HFFc6 (cell line): ENCODE measurements at regions not wholly inside any gene's neighbourhood (a gene's known extent, or its start where the extent isn't known, plus 50 kb on each side); places are given as distances from the start of the nearest gene placed in this dataset.

Experiments
- DNase-seq: peaks from one replicate; pipeline ENCODE4 v3.0.0-alpha.2; 2018
- H3K27ac Mint-ChIP-seq: 2 replicates; pipeline ENCODE4 v1.8.0; 2020; ENCODE audit warnings: mild to moderate bottlenecking, mixed read lengths
- H3K27me3 Mint-ChIP-seq: 2 replicates; pipeline ENCODE4 v1.8.0; 2021; ENCODE audit warnings: mild to moderate bottlenecking, moderate library complexity, mixed read lengths; ENCODE audit not compliant: insufficient read depth
- H3K36me3 Mint-ChIP-seq: 2 replicates; pipeline ENCODE4 v1.8.0; 2021; ENCODE audit warnings: low read depth, mixed read lengths
- H3K4me1 Mint-ChIP-seq: 2 replicates; pipeline ENCODE4 v1.8.0; 2020; ENCODE audit warnings: low read depth, mixed read lengths
- H3K4me3 Mint-ChIP-seq: 2 replicates; pipeline ENCODE4 v1.8.0; 2020; ENCODE audit warnings: mild to moderate bottlenecking, moderate library complexity, mixed read lengths
- H3K9me3 Mint-ChIP-seq: 2 replicates; pipeline ENCODE4 v1.8.0; 2020; ENCODE audit warnings: mild to moderate bottlenecking, mixed read lengths
- TF ChIP-seq, protein P1 (sequence below): fragments of 200-600 bp; sonication (generic); IDR thresholded peaks from 2 replicates; pipeline ENCODE4 v1.5.0; 2021; ENCODE audit warnings: antibody characterized with exemption, mild to moderate bottlenecking

DNA sequence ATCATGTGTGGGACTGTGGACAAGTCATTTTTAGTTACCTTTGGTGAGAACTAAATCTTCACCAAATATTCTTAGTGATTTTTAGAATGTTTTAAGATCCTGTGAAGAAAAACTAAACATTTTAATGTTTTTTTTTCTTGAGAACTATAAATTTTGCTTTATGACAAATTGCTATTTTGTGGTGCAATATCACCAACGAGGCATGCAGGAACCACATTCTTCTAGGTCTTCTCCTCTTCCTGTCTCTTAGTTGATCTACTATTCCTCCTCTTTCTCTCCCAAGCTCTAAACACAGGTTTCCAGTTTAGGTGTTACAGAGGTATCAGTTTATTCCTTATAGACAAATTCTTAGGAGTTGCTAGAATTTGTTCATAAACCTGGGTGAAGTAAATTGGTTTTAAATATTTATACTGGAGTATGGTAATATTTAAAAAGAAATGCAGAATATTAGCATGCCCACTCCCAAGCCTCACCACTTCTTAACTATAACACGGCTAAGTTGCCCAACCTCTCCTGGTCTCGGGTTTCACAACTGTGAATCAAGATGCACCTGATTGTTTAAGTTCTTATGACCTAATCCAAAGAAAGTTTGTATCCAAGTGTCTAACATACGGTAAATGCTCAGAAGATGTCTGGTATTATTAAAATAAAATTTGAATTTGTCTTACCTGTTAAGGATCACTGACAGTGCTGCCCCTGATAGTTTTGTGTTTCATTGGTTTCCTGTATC lies 56.5 kb upstream of the CLNK start:
- TF ChIP-seq, protein P1, sequence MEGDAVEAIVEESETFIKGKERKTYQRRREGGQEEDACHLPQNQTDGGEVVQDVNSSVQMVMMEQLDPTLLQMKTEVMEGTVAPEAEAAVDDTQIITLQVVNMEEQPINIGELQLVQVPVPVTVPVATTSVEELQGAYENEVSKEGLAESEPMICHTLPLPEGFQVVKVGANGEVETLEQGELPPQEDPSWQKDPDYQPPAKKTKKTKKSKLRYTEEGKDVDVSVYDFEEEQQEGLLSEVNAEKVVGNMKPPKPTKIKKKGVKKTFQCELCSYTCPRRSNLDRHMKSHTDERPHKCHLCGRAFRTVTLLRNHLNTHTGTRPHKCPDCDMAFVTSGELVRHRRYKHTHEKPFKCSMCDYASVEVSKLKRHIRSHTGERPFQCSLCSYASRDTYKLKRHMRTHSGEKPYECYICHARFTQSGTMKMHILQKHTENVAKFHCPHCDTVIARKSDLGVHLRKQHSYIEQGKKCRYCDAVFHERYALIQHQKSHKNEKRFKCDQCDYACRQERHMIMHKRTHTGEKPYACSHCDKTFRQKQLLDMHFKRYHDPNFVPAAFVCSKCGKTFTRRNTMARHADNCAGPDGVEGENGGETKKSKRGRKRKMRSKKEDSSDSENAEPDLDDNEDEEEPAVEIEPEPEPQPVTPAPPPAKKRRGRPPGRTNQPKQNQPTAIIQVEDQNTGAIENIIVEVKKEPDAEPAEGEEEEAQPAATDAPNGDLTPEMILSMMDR = no peak
- H3K4me3 Mint-ChIP-seq = no peak overlapping the region
- 0 out of 2 replicates have a peak, but pooled peaks cover 1% of the 10 kb centered on the region for H3K27me3 Mint-ChIP-seq
- H3K9me3 Mint-ChIP-seq = no peaks in the 10 kb centered on the region
- no peak for DNase-seq
- H3K4me1 Mint-ChIP-seq = no peaks in the 10 kb centered on the region; the same call in 1 of the 2 replicates
- no peak overlapping the region for H3K27ac Mint-ChIP-seq
- H3K36me3 Mint-ChIP-seq = no peaks in the 10 kb centered on the region

DNA sequence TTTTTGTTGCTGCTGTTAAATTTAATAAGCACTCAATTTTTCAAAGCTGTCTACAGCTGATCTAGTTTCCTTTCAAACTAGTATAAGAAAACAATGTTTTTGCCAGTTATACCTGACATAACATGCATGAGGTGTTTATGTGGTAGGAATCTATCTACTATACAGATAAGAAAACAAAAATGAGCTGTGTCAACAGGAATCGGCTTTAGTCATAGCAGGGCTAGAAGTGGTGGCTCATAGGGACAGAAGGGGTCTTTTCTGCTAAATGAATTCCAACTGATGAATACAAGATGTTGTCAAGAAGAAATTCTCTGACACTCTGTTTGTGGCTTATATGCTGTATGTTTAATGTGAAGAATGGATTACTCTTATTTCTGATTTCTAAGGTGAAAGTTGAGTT lies 55.7 kb upstream of the CLNK start:
- TF ChIP-seq, protein P1 = no peak

DNA sequence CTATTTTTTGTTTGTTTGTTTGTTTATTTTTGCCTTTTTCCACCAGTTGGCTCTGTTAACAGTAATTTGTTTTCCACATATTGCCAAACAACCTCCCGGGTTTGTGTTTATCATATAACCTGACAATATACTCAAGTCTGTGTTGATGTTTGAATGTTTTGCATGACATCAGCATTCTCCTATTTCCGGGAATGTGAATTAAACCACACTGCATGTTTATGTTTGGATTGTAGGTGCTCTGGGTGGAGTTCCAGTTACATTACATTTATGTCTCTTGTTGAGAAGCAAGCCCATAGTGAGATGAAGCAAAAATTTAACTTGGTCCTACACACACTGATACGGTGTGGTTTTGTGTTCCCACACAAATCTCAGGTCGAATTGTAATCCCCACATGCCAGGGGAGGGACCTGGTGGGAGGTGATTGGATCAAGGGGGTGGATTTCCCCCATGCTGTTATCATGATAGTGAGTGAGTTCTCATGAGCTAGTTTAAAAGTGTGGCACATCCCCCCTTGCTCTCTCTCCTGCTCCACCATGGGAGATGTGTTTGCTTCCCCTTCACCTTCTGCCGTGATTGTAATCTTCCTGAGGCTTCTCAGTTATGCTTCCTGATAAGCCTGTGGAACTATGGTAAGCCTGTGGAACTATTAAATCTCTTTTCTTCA lies 54.4 kb upstream of the CLNK start:
- Mint-ChIP-seq H3K36me3 (no peaks in the 10 kb centered on the region), H3K4me3 (no peak overlapping the region), H3K27me3 (0 out of 2 replicates have a peak, but pooled peaks cover 1% of the 10 kb centered on the region), H3K9me3 (no peaks in the 10 kb centered on the region), H3K4me1 (no peaks in the 10 kb centered on the region), H3K27ac (no peak overlapping the region)
- TF ChIP-seq, protein P1 = no peak
- no peak for DNase-seq

More for the DNA sequence above, 55.7 kb upstream of the CLNK start:
- no peaks in the 10 kb centered on the region for H3K4me1 Mint-ChIP-seq
- H3K27me3 Mint-ChIP-seq = 0 out of 2 replicates have a peak, but pooled peaks cover 1% of the 10 kb centered on the region
- no peak for DNase-seq
- H3K27ac Mint-ChIP-seq = no peak overlapping the region
- no peak overlapping the region for H3K4me3 Mint-ChIP-seq
- no peaks in the 10 kb centered on the region for H3K9me3 Mint-ChIP-seq
- no peaks in the 10 kb centered on the region for H3K36me3 Mint-ChIP-seq

GRCh38 chr4:10737337-10737736 lies 52.8 kb upstream of the CLNK start:
- H3K27me3 Mint-ChIP-seq = peaks cover 4% of the 10 kb centered on the region; the same call in 1 of the 2 replicates
- TF ChIP-seq, protein P1 = no peak
- no peaks in the 10 kb centered on the region for H3K36me3 Mint-ChIP-seq
- no peak overlapping the region for H3K27ac Mint-ChIP-seq
- H3K4me1 Mint-ChIP-seq = no peaks in the 10 kb centered on the region
- no peak for DNase-seq
- H3K9me3 Mint-ChIP-seq = no peaks in the 10 kb centered on the region
- no peak overlapping the region for H3K4me3 Mint-ChIP-seq

DNA sequence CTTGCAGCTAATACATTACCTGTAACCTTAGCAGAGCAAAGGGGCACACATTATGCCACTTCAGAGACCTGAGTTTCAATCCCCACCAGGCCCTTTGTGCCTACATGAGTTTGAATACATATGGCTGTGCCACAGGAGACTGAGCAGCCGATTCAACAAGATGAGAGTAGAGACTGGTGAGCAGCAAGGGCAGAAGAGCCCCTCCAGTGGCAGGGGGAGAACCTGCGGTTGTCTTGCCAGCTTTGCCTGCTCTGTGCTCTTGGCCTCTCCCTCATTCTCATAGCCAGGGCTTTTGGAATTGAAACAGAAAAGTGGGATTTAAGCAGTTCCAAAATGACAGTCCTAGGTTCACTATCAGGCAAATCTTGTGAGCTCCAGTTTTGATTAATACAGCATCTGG lies 52.3 kb upstream of the CLNK start:
- Mint-ChIP-seq H3K27me3 (peaks cover 4% of the 10 kb centered on the region; the same call in 1 of the 2 replicates), H3K4me1 (no peaks in the 10 kb centered on the region), H3K27ac (no peak overlapping the region), H3K4me3 (no peak overlapping the region), H3K9me3 (no peaks in the 10 kb centered on the region), H3K36me3 (no peaks in the 10 kb centered on the region)
- no peak for DNase-seq
- TF ChIP-seq, protein P1 = no peak
